HEK293T (cell line): ENCODE measurements at regions not wholly inside any gene's neighbourhood (a gene's known extent, or its start where the extent isn't known, plus 50 kb on each side); places are given as distances from the start of the nearest gene placed in this dataset.

Source experiments
- ARNT ChIP-seq: fragments of 450-650 bp; IDR thresholded peaks from 2 replicates; pipeline ENCODE4 v1.6.1; 2017; ENCODE audit warnings: mild to moderate bottlenecking
- BHLHE40 ChIP-seq: fragments of 450-650 bp; IDR thresholded peaks from 2 replicates; pipeline ENCODE4 v1.6.1; 2016; ENCODE audit warnings: mild to moderate bottlenecking, moderate library complexity, borderline replicate concordance
- CTBP1 ChIP-seq: fragments of 450-650 bp; IDR thresholded peaks from 2 replicates; pipeline ENCODE4 v1.6.1; 2016; ENCODE audit warnings: borderline replicate concordance
- ELF4 ChIP-seq: fragments of 450-650 bp; IDR thresholded peaks from 2 replicates; pipeline ENCODE4 v1.6.1; 2017; ENCODE audit warnings: antibody characterized with exemption
- FOXA1 ChIP-seq: fragments of 450-650 bp; IDR thresholded peaks from 2 replicates; pipeline ENCODE4 v1.6.1; 2016; ENCODE audit warnings: mild to moderate bottlenecking
- FOXM1 ChIP-seq: fragments of 450-650 bp; IDR thresholded peaks from 2 replicates; pipeline ENCODE4 v1.6.1; 2017; ENCODE audit warnings: mild to moderate bottlenecking, borderline replicate concordance
- HDGF ChIP-seq: fragments of 450-650 bp; IDR thresholded peaks from 2 replicates; pipeline ENCODE4 v1.6.1; 2017; ENCODE audit warnings: antibody characterized with exemption, borderline replicate concordance
- L3MBTL2 ChIP-seq: fragments of 450-650 bp; conservative IDR thresholded peaks from 2 replicates; pipeline ENCODE4 v1.6.1; 2016; ENCODE audit warnings: mild to moderate bottlenecking
- LEF1 ChIP-seq: fragments of 450-650 bp; IDR thresholded peaks from 2 replicates; pipeline ENCODE4 v1.6.1; 2017; ENCODE audit warnings: mild to moderate bottlenecking, borderline replicate concordance
- SP1 ChIP-seq: fragments of 450-650 bp; IDR thresholded peaks from 2 replicates; pipeline ENCODE4 v1.6.1; 2017
- SUZ12 ChIP-seq: fragments of 450-650 bp; IDR thresholded peaks from 2 replicates; pipeline ENCODE4 v1.6.1; 2016; ENCODE audit warnings: mild to moderate bottlenecking
- TARDBP ChIP-seq: fragments of 450-650 bp; IDR thresholded peaks from 2 replicates; pipeline ENCODE4 v1.6.1; 2016

- no peak for TF ChIP-seq HDGF
- TF ChIP-seq FOXA1 = no peak
- TF ChIP-seq SP1 = no peak
- no peak for TF ChIP-seq BHLHE40
- TF ChIP-seq CTBP1 = no peak
- no peak for TF ChIP-seq LEF1
- TF ChIP-seq TARDBP = no peak
- no peak for TF ChIP-seq ELF4
- no peak for TF ChIP-seq FOXM1
- TF ChIP-seq SUZ12 = no peak
- no peak for TF ChIP-seq ARNT
- TF ChIP-seq L3MBTL2 = no peak
Measured at GRCh38 chr1:116234429-116234828, 123.2 kb downstream of the MAB21L3 start.
